ENCODE measurements at regions not wholly inside any gene's neighbourhood (a gene's known extent, or its start where the extent isn't known, plus 50 kb on each side); places are given as distances from the start of the nearest gene placed in this dataset.

- H3K4me2 ChIP-seq = peak overlapping the region in 10 of 11 experiments; percentile 5 to 56 (median 40); a peak in 15 of 22 replicates
- H4K20me1 ChIP-seq = no peaks in the 10 kb centered on the region
- H3K4me1 ChIP-seq = peaks cover 5 to 43% (median 29%) of the 10 kb centered on the region in 10 experiments
- H3K36me3 ChIP-seq = no peaks in the 10 kb centered on the region
- H3K27ac ChIP-seq = no peak overlapping the region; a peak in 1 of 22 replicates
- no peak overlapping the region for H3K9ac ChIP-seq
- H3K9me3 ChIP-seq (replicated peaks in 1 of 11) = peaks cover 16 to 26% (median 21%) of the 10 kb centered on the region in 11 experiments; a peak in 21 of 22 replicates
- no peaks in the 10 kb centered on the region for H3K27me3 ChIP-seq
- TF ChIP-seq Cebpa-rat (IDR thresholded peaks at IDR 0.05) = peak in 2 of 11 experiments; percentile 10 to 43; a peak in 1 of 22 replicates
- H3K4me3 ChIP-seq = no peak overlapping the region; a peak in 1 of 20 replicates
Observed at GRCh38 chr11:130652671-130653335, 204.4 kb downstream of the ADAMTS15 start.

- H3K27me3 ChIP-seq = no peaks in the 10 kb centered on the region
- no peak for TF ChIP-seq Cebpa-rat (IDR thresholded peaks at IDR 0.05)
- H4K20me1 ChIP-seq = no peaks in the 10 kb centered on the region
- H3K36me3 ChIP-seq = no peaks in the 10 kb centered on the region
- H3K4me3 ChIP-seq = no peak overlapping the region
- H3K4me1 ChIP-seq = peaks cover 5 to 43% (median 28%) of the 10 kb centered on the region in 10 experiments
- H3K9me3 ChIP-seq (replicated peaks in 1 of 11) = peaks cover 16 to 32% (median 23%) of the 10 kb centered on the region in 11 experiments; a peak in 21 of 22 replicates
- H3K4me2 ChIP-seq = peak overlapping the region; percentile 12 to 68 (median 49); a peak in 20 of 22 replicates
- no peak overlapping the region for H3K9ac ChIP-seq
- no peak overlapping the region for H3K27ac ChIP-seq
Observed at GRCh38 chr11:130653838-130654636, 205.6 kb downstream of the ADAMTS15 start.

- peaks cover 5 to 43% (median 28%) of the 10 kb centered on the region in 10 experiments for H3K4me1 ChIP-seq
- no peaks in the 10 kb centered on the region for H3K27me3 ChIP-seq
- peaks cover 16 to 32% (median 23%) of the 10 kb centered on the region in 11 experiments; a peak in 21 of 22 replicates for H3K9me3 ChIP-seq (replicated peaks in 1 of 11)
- H3K9ac ChIP-seq = no peak overlapping the region
- H3K4me2 ChIP-seq = peak overlapping the region in 7 of 11 experiments; percentile 13 to 56 (median 38); a peak in 10 of 22 replicates
- H4K20me1 ChIP-seq = no peaks in the 10 kb centered on the region
- H3K27ac ChIP-seq = no peak overlapping the region
- TF ChIP-seq Cebpa-rat (IDR thresholded peaks at IDR 0.05) = no peak
- H3K4me3 ChIP-seq = no peak overlapping the region
- no peaks in the 10 kb centered on the region for H3K36me3 ChIP-seq
Observed at GRCh38 chr11:130655300-130655699, 206.9 kb downstream of the ADAMTS15 start.

- H3K36me3 ChIP-seq = no peaks in the 10 kb centered on the region
- 0 out of 22 replicates have a peak overlapping the region, but pooled peaks of 1 of the 11 experiments have one; percentile 14 for H3K27ac ChIP-seq
- H3K4me2 ChIP-seq = peak overlapping the region; percentile 6 to 53 (median 24); a peak in 14 of 22 replicates
- H3K9ac ChIP-seq = no peak overlapping the region
- H3K9me3 ChIP-seq (replicated peaks in 1 of 11) = no peaks in the 10 kb centered on the region
- H3K4me1 ChIP-seq = peaks cover 0 to 24% (median 13%) of the 10 kb centered on the region in 10 experiments; a peak in 17 of 20 replicates
- no peak for TF ChIP-seq Cebpa-rat (IDR thresholded peaks at IDR 0.05)
- no peaks in the 10 kb centered on the region for H4K20me1 ChIP-seq
- H3K27me3 ChIP-seq = no peaks in the 10 kb centered on the region
- H3K4me3 ChIP-seq = no peak overlapping the region
Observed at GRCh38 chr11:130666781-130667251, 218.4 kb downstream of the ADAMTS15 start.

GRCh38 chr11:130668751-130669150, 220.3 kb downstream of the ADAMTS15 start:
- no peaks in the 10 kb centered on the region for H3K27me3 ChIP-seq
- H3K4me1 ChIP-seq = peaks cover 0 to 24% (median 13%) of the 10 kb centered on the region in 10 experiments; a peak in 17 of 20 replicates
- H3K27ac ChIP-seq = no peak overlapping the region
- no peak overlapping the region for H3K4me3 ChIP-seq
- no peak for TF ChIP-seq Cebpa-rat (IDR thresholded peaks at IDR 0.05)
- no peaks in the 10 kb centered on the region for H4K20me1 ChIP-seq
- no peaks in the 10 kb centered on the region for H3K36me3 ChIP-seq
- H3K9ac ChIP-seq = no peak overlapping the region
- no peaks in the 10 kb centered on the region for H3K9me3 ChIP-seq (replicated peaks in 1 of 11)
- 0 out of 22 replicates have a peak overlapping the region, but pooled peaks of 1 of the 11 experiments have one; percentile 4 for H3K4me2 ChIP-seq

- Histone ChIP-seq H3K27ac (no peak overlapping the region), H3K4me3 (no peak overlapping the region), H3K4me2 (no peak overlapping the region), H3K9me3 (replicated peaks in 1 of 11) (no peaks in the 10 kb centered on the region), H3K36me3 (no peaks in the 10 kb centered on the region), H4K20me1 (no peaks in the 10 kb centered on the region), H3K4me1 (peaks cover 9 to 32% (median 20%) of the 10 kb centered on the region in 10 experiments), H3K27me3 (no peaks in the 10 kb centered on the region), H3K9ac (no peak overlapping the region)
- TF ChIP-seq Cebpa-rat (IDR thresholded peaks at IDR 0.05) = no peak
Observed at GRCh38 chr11:130670200-130670599, 221.8 kb downstream of the ADAMTS15 start.

GRCh38 chr11:130671801-130672700, 223.6 kb downstream of the ADAMTS15 start:
- no peak for TF ChIP-seq Cebpa-rat (IDR thresholded peaks at IDR 0.05)
- Histone ChIP-seq H3K4me1 (peaks cover 15 to 24% (median 17%) of the 10 kb centered on the region in 10 experiments), H3K4me2 (no peak overlapping the region), H3K4me3 (no peak overlapping the region), H3K36me3 (no peaks in the 10 kb centered on the region), H3K9me3 (replicated peaks in 1 of 11) (no peaks in the 10 kb centered on the region), H3K27ac (no peak overlapping the region), H3K27me3 (no peaks in the 10 kb centered on the region), H4K20me1 (no peaks in the 10 kb centered on the region), H3K9ac (no peak overlapping the region)

- H3K36me3 ChIP-seq = no peaks in the 10 kb centered on the region
- no peak overlapping the region for H3K4me3 ChIP-seq
- H3K4me1 ChIP-seq = peaks cover 15 to 24% (median 17%) of the 10 kb centered on the region in 10 experiments
- no peak overlapping the region for H3K9ac ChIP-seq
- H3K9me3 ChIP-seq (replicated peaks in 1 of 11) = peaks cover 0 to 8% (median 4%) of the 10 kb centered on the region in 11 experiments; a peak in 12 of 22 replicates
- H3K27ac ChIP-seq = no peak overlapping the region
- no peak overlapping the region for H3K4me2 ChIP-seq
- no peak for TF ChIP-seq Cebpa-rat (IDR thresholded peaks at IDR 0.05)
- no peaks in the 10 kb centered on the region for H3K27me3 ChIP-seq
- no peaks in the 10 kb centered on the region for H4K20me1 ChIP-seq
Observed at GRCh38 chr11:130672911-130673310, 224.5 kb downstream of the ADAMTS15 start.
